ENCODE measurements at regions not wholly inside any gene's neighbourhood (a gene's known extent, or its start where the extent isn't known, plus 50 kb on each side); places are given as distances from the start of the nearest gene placed in this dataset.

DNA sequence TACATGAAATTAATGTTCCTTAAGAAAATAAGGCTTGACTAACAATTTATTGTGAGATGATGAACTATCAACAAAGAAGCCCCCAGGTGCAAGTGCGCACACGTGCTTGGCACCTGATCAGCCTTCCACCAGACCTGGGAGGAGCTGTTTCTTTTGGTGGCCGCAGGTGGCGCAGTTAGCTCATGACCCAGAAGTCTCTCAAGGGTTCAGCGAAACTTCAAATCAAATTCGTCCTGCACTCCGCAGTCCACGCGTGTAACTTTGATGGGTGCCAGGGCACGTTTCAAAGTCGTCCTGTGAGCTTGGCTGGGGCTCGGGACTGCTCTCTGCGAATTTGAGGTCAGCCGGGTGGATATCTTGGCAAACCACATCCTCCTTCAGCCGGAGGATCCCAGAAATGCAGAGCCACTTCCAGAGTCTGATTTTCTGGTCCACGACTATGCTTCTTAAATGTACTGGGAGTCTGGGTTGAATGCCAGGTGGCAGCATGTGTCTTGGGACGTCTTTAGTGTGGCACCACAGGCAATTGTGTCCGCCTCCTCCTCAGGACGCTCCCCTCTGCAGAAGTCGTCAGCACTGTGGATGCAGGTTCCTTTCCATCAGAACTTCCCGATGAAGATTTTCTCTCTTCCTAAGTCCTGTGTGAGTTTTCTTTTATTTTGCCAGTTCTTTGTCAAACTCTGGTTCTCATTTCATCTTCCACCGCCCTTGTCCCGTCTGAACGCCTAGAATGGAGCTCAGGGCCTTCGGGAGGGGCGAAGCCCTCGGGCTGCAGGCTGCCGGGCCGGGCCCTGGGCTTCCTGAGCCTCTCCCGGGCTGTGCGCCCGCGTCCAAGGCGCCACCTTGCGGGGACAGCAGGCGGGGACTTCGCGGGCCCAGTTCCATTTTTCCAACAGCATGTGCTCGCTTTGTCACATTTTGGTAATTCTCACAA, 61.3 kb upstream of the RAPGEF4 start (continued):
- no peak for TF ChIP-seq ZNF644 (tag; IDR thresholded peaks at IDR 0.05; ENCODE audit: low read depth)
- TF ChIP-seq, protein P1, sequence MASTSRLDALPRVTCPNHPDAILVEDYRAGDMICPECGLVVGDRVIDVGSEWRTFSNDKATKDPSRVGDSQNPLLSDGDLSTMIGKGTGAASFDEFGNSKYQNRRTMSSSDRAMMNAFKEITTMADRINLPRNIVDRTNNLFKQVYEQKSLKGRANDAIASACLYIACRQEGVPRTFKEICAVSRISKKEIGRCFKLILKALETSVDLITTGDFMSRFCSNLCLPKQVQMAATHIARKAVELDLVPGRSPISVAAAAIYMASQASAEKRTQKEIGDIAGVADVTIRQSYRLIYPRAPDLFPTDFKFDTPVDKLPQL (IDR thresholded peaks at IDR 0.05; ENCODE audit: extremely low read depth, insufficient read length): no peak
- TF ChIP-seq ILK (tag; IDR thresholded peaks at IDR 0.05; ENCODE audit: borderline replicate concordance, low read depth): no peak
- TF ChIP-seq, protein P2, sequence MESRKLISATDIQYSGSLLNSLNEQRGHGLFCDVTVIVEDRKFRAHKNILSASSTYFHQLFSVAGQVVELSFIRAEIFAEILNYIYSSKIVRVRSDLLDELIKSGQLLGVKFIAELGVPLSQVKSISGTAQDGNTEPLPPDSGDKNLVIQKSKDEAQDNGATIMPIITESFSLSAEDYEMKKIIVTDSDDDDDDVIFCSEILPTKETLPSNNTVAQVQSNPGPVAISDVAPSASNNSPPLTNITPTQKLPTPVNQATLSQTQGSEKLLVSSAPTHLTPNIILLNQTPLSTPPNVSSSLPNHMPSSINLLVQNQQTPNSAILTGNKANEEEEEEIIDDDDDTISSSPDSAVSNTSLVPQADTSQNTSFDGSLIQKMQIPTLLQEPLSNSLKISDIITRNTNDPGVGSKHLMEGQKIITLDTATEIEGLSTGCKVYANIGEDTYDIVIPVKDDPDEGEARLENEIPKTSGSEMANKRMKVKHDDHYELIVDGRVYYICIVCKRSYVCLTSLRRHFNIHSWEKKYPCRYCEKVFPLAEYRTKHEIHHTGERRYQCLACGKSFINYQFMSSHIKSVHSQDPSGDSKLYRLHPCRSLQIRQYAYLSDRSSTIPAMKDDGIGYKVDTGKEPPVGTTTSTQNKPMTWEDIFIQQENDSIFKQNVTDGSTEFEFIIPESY (CRISPR knock-in tag; IDR thresholded peaks at IDR 0.05): peak; percentile 58; the same call in 1 of the 2 replicates
- 0 out of 2 replicates have a peak, but pooled peaks have one; percentile 51 for TF ChIP-seq LCOR (CRISPR knock-in tag; IDR thresholded peaks at IDR 0.05)
- peak; percentile 22; the same call in 1 of the 2 replicates for TF ChIP-seq SMAD4 (CRISPR knock-in tag; conservative IDR thresholded peaks at IDR 0.05)
- TF ChIP-seq, protein P3, sequence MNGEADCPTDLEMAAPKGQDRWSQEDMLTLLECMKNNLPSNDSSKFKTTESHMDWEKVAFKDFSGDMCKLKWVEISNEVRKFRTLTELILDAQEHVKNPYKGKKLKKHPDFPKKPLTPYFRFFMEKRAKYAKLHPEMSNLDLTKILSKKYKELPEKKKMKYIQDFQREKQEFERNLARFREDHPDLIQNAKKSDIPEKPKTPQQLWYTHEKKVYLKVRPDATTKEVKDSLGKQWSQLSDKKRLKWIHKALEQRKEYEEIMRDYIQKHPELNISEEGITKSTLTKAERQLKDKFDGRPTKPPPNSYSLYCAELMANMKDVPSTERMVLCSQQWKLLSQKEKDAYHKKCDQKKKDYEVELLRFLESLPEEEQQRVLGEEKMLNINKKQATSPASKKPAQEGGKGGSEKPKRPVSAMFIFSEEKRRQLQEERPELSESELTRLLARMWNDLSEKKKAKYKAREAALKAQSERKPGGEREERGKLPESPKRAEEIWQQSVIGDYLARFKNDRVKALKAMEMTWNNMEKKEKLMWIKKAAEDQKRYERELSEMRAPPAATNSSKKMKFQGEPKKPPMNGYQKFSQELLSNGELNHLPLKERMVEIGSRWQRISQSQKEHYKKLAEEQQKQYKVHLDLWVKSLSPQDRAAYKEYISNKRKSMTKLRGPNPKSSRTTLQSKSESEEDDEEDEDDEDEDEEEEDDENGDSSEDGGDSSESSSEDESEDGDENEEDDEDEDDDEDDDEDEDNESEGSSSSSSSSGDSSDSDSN (IDR thresholded peaks at IDR 0.05; ENCODE audit: borderline replicate concordance in 1 of 2, low read depth in 2 of 2, low read length in 2 of 2): 0 out of 4 replicates have a peak, but pooled peaks have one; percentile 61 to 71
- no peak for TF ChIP-seq POLR2AphosphoS5 (IDR thresholded peaks at IDR 0.05; ENCODE audit: control insufficient read depth, insufficient read depth, low read depth, low read length)
- TF ChIP-seq ZSCAN32 (CRISPR knock-in tag; IDR thresholded peaks at IDR 0.05): no peak
- TF ChIP-seq, protein P4, sequence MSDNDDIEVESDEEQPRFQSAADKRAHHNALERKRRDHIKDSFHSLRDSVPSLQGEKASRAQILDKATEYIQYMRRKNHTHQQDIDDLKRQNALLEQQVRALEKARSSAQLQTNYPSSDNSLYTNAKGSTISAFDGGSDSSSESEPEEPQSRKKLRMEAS (CRISPR knock-in tag; IDR thresholded peaks at IDR 0.05): 0 out of 2 replicates have a peak, but pooled peaks have one; percentile 26
- peak in 1 of 2 experiments; percentile 48; a peak in 2 of 4 replicates for TF ChIP-seq MAZ (CRISPR knock-in tag; conservative IDR thresholded peaks at IDR 0.05 in 1 of 2, IDR thresholded peaks at IDR 0.05 in 1 of 2)
- peak in 1 of 3 experiments; percentile 61 for TF ChIP-seq YY1 (IDR thresholded peaks at IDR 0.05; ENCODE audit: borderline replicate concordance in 1 of 3, control insufficient read depth in 1 of 3, extremely low read depth in 1 of 3, insufficient read depth in 3 of 3, insufficient read length in 1 of 3, insufficient replicate concordance in 2 of 3, low read depth in 1 of 3, low read length in 2 of 3)
- no peak for TF ChIP-seq XRCC4 (IDR thresholded peaks at IDR 0.05; ENCODE audit: extremely low read depth, insufficient read depth, insufficient read length)
- no peak for TF ChIP-seq RBFOX2 (IDR thresholded peaks at IDR 0.05; ENCODE audit: low read depth, low read length)
- TF ChIP-seq JUNB (CRISPR knock-in tag; conservative IDR thresholded peaks at IDR 0.05): no peak
- peak; percentile 19 for TF ChIP-seq NEUROD1 (IDR thresholded peaks at IDR 0.05; ENCODE audit: borderline replicate concordance, low read depth, low read length, partially characterized antibody)
- peak; percentile 70 for TF ChIP-seq BHLHE40 (IDR thresholded peaks at IDR 0.05; ENCODE audit: low read length)
- no peak for TF ChIP-seq KDM5B (IDR thresholded peaks at IDR 0.05; ENCODE audit: insufficient replicate concordance, low read depth, low read length)
- no peak for TF ChIP-seq ASH1L (IDR thresholded peaks at IDR 0.05; ENCODE audit: borderline replicate concordance, low read depth, partially characterized antibody)
